ENCODE measurements at regions not wholly inside any gene's neighbourhood (a gene's known extent, or its start where the extent isn't known, plus 50 kb on each side); places are given as distances from the start of the nearest gene placed in this dataset.

GRCh38 chr2:103734911-103735310 is 973.1 kb downstream of the TMEM182 start:
- DNase-seq = no peak

- DNase-seq = no peak
Measured at GRCh38 chr2:103738108-103738507, 976.3 kb downstream of the TMEM182 start.

DNA sequence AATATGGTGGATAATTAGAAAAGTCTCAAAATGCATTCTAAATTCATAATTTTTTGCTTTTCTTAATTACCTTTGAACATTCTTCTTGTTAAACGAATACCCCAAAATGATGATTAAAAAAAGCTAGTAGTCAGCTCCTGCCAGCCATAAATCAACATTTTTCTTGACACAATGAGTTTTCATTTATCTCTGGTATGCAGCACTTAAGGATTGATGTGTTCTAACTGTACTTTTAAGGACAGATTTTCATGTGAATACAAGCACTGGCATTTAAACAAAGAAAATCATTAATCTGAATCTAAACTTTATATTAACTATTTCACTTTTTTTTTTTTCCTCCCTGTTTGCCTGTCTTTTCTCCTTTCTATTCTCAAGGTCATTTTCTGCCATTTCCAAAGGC is 976.8 kb downstream of the TMEM182 start:
- no peak for DNase-seq

DNA sequence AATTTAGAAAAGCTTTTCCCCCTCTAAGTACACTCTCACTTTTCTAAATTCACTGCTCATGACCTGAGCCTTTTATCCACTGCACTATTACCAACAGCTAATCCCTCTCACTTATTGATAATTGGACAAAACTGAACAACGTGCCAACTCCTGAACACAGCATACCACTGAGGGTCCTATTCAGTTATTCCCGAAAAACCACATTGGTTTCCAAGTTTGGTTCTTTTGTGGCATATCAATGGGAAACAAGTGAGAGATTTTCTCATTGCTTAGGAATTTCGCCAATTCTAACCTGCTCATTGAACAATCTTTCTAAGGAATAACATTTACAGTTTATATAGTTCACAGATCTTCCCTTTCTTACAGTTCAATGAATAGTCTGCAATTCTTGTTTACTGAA is 977.4 kb downstream of the TMEM182 start:
- DNase-seq = no peak

GRCh38 chr2:103739921-103740320 is 978.1 kb downstream of the TMEM182 start:
- DNase-seq = no peak

DNA sequence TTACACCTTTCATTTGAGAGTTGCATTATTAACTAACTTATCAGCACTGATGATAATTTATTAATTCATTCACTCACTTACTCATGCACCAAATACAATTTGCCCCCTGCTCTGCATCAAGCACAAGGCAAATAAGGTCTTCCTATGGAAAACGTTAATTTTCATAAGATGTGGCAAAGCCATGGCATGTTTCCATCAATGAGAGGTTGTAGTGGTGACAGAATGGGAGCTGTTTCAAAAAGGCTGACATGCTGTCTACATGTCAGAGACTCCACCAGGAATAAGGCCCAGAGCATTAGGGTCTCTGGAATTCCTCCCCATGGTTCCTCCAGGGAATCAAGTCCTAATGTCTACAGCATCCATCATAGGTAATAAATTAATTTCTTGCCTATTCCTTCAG is 978.8 kb downstream of the TMEM182 start:
- DNase-seq = no peak

DNA sequence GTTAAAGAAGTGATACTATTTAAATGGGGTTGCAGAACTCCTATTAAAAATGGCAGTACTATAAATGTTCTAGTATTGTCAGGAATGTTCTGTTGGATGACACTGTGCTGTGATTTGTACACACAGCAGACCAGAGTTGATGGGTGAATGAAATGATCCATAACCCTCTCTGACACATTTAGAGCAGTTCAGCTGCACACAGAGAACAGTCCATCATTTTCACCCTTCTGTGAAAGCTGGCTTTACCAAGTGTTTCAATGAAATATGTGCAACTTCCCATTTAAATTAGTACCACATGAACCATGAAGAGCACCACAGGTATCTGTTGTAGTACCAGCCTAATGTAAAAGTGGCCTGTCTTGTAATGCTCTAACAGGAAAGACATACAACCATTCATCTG is 981.4 kb downstream of the TMEM182 start:
- no peak for DNase-seq

- DNase-seq = no peak
Measured at GRCh38 chr2:103754530-103754929, 992.7 kb downstream of the TMEM182 start.

GRCh38 chr2:103773884-103774283 is 1012.1 kb downstream of the TMEM182 start:
- DNase-seq = no peak

DNA sequence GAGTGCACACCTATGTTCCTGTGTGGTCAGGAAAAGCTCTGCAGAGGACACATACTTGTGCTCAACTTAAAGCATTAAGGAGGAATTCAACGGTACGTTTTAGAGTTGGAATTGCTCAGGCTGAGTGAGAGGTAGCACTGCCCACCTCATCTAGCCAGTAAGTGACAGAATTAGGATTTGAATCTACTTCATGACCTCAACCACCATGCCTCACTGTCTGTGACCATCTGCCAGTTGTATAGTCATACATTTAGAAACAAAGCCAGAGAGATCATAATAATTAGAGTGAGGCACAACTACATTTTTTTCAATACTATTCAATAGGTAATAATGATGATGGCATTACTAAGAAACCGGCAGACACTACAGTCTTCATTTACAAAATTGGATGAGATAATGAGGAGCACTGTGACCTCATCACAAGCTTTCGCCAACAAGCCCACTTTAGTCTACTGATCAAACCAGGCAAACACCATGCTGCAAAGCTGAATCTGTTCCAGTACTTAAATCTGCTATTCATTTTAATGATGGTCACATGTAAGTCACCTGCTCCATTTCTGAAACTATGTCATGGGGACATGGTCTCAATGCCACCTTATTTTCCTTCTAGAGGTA is 1018.4 kb downstream of the TMEM182 start:
- no peak for DNase-seq

- DNase-seq = no peak
Measured at GRCh38 chr2:103781313-103781712, 1019.5 kb downstream of the TMEM182 start.

DNA sequence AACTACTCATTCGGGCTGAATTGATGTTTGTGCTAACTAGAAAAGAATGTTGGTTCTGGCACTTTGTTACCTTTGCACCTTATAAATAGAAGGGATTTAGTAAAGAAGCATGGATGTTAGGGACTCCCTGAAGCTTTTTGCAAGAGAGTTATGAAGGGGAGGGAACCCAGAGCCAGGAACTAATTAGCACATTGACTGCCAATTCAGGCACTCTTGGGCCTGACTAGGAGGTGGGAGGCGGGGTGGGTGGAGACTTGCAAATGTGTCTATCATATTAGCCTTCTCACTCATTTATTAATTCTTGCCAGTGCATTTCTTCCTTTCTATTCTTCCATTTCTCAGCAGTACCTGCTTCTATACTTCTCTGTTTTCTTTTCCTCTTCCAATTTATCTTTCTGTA is 1022.4 kb downstream of the TMEM182 start:
- DNase-seq = no peak

DNA sequence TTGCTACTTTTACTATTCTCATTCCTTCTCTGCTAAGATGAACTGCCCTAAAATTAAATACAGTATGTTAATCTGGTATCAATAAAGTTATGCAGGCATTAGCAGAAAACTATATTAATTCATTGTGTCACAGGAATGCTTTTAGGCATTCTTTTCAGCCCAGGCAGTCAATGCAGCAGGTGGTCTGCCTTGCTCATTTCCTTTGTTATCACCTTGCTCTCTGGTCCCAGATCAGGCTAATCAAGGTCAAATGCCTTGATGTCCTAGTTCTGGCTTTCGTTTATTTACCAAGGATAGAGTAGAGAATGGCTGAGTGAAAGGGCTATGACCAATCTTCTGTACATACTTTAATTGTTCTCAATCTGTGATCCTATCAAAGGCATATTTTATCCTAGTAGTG is 1023.6 kb downstream of the TMEM182 start:
- DNase-seq = no peak

- no peak for DNase-seq
Measured at GRCh38 chr2:103785956-103786355, 1024.1 kb downstream of the TMEM182 start.

- no peak for DNase-seq
Measured at GRCh38 chr2:103788389-103788788, 1026.6 kb downstream of the TMEM182 start.

- DNase-seq = no peak
Measured at GRCh38 chr2:103788951-103789350, 1027.1 kb downstream of the TMEM182 start.

- DNase-seq = no peak
Measured at GRCh38 chr2:103789381-103790095, 1027.7 kb downstream of the TMEM182 start.

- no peak for DNase-seq
Measured at GRCh38 chr2:103792042-103792441, 1030.2 kb downstream of the TMEM182 start.

DNA sequence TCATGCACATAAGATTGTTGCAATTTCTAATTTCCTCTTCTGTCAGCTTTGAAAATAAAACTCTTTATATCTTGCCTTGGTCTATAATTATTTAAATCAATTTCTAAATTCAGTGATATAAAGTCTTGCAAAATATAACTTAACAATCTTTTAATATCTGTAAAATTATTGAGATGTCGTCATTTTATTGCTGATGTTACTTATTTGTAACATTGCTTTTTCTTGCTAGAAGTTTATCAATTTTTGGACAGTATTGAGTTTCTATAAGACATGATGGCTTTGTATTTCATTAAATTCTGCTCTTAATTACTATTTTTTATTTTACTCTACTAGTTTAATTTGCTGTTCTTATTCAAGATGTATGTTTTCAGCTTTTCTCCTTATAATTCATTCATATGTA is 1036.5 kb downstream of the TMEM182 start:
- DNase-seq = no peak

DNA sequence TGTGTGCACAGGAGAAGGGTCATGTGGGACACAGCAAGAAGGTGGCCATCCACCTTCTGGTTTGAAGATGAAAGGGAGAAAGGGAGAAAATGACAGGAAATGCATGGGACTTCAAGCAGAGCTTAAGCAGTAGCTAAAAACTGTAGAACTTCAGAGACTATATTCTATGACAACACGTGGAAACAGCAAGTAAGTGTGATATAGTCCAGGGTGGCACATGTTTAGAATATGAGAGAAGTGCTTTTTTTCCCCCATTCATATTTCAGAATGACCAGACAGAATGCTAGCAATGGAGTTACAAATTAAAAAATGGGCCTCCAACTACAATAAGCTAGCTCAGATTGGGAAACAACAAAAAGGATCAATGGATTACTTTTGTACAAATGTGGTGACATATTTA is 1042.2 kb downstream of the TMEM182 start:
- no peak for DNase-seq

GRCh38 chr2:103805746-103806145 is 1043.9 kb downstream of the TMEM182 start:
- no peak for DNase-seq

DNA sequence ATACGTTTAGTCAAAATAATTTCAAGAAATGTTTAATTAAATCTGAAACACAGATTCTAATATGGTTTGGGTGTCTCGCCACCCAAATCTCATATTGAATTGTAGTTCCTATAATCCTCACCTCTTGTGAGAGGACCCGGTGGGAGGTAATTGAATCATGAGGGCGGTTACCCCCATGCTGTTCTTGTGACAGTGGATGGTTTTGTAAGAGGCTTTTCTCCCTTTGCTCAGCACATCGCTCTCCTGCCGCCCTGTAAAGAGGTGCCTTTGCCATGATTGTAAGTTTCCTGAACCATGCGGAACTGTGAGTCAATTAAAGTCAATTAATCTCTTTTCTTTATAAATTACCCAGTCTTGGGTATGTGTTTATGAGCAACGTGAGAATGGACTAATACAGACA is 1045.1 kb upstream of the POU3F3 start:
- no peak for DNase-seq

DNA sequence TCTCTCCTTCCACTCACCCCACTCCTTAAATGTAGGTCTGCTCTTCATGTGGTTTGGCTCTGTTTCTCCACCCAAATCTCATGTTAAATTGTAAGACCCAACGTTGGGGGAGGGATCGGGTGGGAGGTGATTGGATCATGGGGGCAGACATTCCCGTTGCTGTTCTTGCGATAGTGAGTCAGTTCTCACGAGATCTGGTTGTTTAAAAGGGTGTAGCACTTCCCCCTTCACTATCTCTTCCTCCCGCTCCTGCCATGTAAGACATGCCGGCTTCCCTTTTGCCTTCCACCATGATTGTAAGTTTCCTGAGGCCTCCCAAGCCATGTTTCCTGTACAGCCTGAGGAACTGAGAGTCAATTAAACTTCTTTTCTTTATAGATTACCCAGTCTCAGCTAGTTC is 1044.5 kb upstream of the POU3F3 start:
- no peak for DNase-seq

DNA sequence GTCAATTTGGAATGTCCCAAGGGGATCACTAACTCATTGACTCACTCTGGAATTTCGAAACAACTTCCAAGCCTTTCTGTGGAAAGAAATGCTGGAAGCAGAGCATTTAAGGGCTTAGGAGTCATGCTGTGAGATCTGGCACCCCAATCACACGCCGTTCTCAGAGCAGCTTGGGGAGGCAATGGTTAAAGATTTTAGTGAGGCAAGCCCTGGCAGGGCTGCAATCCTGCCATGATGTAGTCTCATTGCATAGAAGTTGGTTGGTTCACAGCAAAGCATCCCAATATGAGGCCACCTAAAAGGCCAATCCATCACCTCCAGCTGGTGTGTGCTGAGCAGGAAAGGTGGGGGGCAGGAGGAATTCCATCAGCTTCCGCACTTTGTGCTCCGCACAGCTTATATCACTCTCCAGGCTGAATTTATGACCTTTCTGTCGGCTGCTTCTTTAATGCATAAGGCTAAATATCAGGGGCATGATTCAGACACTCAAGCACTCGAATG is 1043.9 kb upstream of the POU3F3 start:
- DNase-seq = no peak

DNA sequence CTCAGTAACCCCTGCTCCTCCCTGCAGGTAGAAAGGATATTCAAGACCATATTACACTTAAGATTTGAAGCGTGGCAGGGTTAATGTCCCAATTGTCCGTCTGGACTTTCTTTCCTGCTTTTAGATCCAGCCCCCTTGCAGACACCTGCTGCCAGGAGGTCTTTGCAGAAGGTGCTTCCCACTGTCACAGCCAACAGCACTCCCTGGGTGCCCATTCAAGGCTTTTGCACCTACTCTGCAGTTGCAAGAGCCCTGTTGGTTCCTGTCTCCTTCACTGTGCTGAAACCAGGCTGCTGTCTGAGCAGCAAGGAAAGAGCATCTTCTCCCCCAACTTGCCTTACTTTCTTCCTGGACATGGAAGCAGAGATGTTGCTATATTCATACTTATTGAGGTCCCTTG is 1043.0 kb upstream of the POU3F3 start:
- DNase-seq = no peak

Measured in CD4-positive, alpha-beta T cell treated with Interleukin-4 for 1 hour (primary cell).